ENCODE measurements at regions not wholly inside any gene's neighbourhood (a gene's known extent, or its start where the extent isn't known, plus 50 kb on each side); places are given as distances from the start of the nearest gene placed in this dataset.

DNA sequence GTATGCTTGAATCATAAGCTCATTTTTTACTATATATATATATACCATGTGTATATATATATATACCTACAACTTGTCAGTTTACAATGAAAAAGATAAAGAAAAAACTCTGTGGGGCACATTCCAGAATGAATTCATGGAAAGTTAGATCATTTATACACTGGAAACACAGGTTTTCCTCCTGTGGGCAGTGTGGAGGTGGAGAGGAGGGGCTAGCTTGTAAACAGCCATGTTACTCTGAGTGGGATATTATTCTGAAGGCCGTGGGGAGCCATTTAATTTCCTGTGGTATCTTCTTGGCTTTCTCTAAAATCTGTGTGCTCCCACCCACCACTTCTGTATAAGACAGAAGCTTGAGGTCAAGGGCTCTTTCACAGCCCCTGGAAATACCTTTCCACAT is 273.4 kb upstream of the MTNR1B start (continued):
- TF ChIP-seq TEAD1 (CRISPR knock-in tag; IDR thresholded peaks at IDR 0.05) = no peak
- TF ChIP-seq, protein P1, sequence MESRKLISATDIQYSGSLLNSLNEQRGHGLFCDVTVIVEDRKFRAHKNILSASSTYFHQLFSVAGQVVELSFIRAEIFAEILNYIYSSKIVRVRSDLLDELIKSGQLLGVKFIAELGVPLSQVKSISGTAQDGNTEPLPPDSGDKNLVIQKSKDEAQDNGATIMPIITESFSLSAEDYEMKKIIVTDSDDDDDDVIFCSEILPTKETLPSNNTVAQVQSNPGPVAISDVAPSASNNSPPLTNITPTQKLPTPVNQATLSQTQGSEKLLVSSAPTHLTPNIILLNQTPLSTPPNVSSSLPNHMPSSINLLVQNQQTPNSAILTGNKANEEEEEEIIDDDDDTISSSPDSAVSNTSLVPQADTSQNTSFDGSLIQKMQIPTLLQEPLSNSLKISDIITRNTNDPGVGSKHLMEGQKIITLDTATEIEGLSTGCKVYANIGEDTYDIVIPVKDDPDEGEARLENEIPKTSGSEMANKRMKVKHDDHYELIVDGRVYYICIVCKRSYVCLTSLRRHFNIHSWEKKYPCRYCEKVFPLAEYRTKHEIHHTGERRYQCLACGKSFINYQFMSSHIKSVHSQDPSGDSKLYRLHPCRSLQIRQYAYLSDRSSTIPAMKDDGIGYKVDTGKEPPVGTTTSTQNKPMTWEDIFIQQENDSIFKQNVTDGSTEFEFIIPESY (CRISPR knock-in tag; IDR thresholded peaks at IDR 0.05) = no peak

DNA sequence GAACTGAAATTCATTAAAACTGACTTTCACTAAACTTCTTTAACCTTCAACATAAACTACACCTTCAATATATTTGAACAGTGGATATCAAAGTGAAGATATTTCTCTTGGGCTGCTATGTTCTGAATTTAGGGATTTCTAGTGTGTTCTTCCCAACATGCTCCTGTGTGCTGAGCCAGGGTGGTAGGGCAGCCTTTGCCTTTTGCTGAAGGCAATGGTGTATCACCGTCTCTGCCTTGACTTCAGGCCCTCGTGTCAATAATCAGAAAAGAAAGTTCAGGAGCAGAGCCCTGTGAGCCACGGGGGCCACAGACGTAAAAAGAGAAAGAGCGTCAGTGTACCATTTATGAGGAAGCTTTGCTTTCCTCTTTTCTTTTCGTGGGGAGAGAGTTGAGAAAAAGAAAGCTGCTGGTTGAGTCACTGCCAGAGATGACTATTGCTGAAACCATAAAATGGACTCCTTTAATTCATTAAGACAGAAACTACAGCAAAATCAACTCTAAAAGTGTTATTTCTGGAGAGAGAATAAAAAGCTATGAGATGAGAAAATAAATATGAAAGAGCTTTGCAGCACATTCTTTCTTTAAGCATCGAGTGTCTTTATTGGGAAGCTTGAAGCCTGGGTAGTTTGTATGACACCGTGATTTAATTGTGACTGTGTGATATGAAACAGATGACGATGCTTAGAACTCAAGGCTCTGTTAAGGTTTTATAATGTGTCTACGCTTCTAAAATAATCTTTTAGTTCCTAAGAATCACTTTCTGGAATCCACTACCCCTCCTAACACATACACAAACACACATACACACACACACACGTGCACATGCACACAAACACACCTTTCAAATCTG is 271.8 kb upstream of the MTNR1B start:
- Histone ChIP-seq H3K9me3 (replicated peaks; ENCODE audit: control insufficient read depth, insufficient read depth, low read depth, low read length) (no peaks in the 10 kb centered on the region), H3K27me3 (ENCODE audit: control insufficient read depth in 2 of 2, insufficient read depth in 2 of 2, low read length in 2 of 2) (no peaks in the 10 kb centered on the region), H3K9ac (ENCODE audit: insufficient read depth in 1 of 2, low read depth in 2 of 2, low read length in 2 of 2) (no peak overlapping the region), H2AFZ (ENCODE audit: low read depth, low read length) (no peak overlapping the region), H3K4me2 (ENCODE audit: insufficient read depth, low read length) (no peak overlapping the region), H3K4me3 (no peak overlapping the region), H3K4me1 (replicated peaks in 1 of 2; ENCODE audit: control insufficient read depth in 2 of 2, insufficient read depth in 2 of 2, low read length in 2 of 2) (no peaks in the 10 kb centered on the region), H3K79me2 (ENCODE audit: control insufficient read depth, insufficient read depth, low read length) (no peaks in the 10 kb centered on the region), H3K36me3 (ENCODE audit: control insufficient read depth, insufficient read depth, low read length) (no peaks in the 10 kb centered on the region), H4K20me1 (replicated peaks; ENCODE audit: control insufficient read depth, insufficient read depth, low read length) (no peaks in the 10 kb centered on the region), H3K27ac (ENCODE audit: extremely low read depth, low read depth, low read length) (no peak overlapping the region), H3K9me1 (ENCODE audit: control insufficient read depth, insufficient read depth, low read length) (no peaks in the 10 kb centered on the region)
- POLR2A ChIA-PET = no interaction called here
- intact Hi-C loops (cut with micrococcal nuclease) = no loop called here
- no TSS peak for BruUV-seq (replicated peaks)
- DNase-seq (ENCODE audit: extremely low read depth in 1 of 4, low spot score in 3 of 4) (no peak), FAIRE-seq (no peak), ATAC-seq (no peak)
- CTCF ChIA-PET (ENCODE audit: low intra/inter-chr PET ratio) = no interaction called here
- in situ Hi-C loops (cut with MboI) = no loop called here
- WGBS (ENCODE audit: insufficient coverage, low coverage, missing lambda C conversion rate) = 0% methylated on average over 11 of the region's 11 CpGs
- TF ChIP-seq, protein P2, sequence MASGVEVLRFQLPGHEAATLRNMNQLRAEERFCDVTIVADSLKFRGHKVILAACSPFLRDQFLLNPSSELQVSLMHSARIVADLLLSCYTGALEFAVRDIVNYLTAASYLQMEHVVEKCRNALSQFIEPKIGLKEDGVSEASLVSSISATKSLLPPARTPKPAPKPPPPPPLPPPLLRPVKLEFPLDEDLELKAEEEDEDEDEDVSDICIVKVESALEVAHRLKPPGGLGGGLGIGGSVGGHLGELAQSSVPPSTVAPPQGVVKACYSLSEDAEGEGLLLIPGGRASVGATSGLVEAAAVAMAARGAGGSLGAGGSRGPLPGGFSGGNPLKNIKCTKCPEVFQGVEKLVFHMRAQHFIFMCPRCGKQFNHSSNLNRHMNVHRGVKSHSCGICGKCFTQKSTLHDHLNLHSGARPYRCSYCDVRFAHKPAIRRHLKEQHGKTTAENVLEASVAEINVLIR (CRISPR knock-in tag; IDR thresholded peaks at IDR 0.05) = no peak
- TF ChIP-seq NCOA4 (IDR thresholded peaks at IDR 0.05; ENCODE audit: partially characterized antibody) (no peak), RBBP5 (IDR thresholded peaks at IDR 0.05; ENCODE audit: borderline replicate concordance, insufficient read depth, low read length, poor library complexity, severe bottlenecking) (no peak), ZNF79 (CRISPR knock-in tag; IDR thresholded peaks at IDR 0.05; ENCODE audit: low read depth) (no peak), PHF8 (IDR thresholded peaks at IDR 0.05; ENCODE audit: borderline replicate concordance, low read length) (no peak), ILF3 (IDR thresholded peaks at IDR 0.05; ENCODE audit: borderline replicate concordance) (no peak), ARHGAP35 (IDR thresholded peaks at IDR 0.05; ENCODE audit: partially characterized antibody) (no peak), ZNF274 (IDR thresholded peaks at IDR 0.05; ENCODE audit: borderline replicate concordance, low read depth, low read length) (no peak), SAFB2 (IDR thresholded peaks at IDR 0.05; ENCODE audit: borderline replicate concordance, low read depth, low read length, severe bottlenecking) (no peak), FOS (IDR thresholded peaks at IDR 0.05; ENCODE audit: extremely low read depth, insufficient read length) (no peak), RBM39 (optimal IDR thresholded peaks at IDR 0.05; ENCODE audit: low read depth, low read length) (no peak)
- TF ChIP-seq, protein P3, sequence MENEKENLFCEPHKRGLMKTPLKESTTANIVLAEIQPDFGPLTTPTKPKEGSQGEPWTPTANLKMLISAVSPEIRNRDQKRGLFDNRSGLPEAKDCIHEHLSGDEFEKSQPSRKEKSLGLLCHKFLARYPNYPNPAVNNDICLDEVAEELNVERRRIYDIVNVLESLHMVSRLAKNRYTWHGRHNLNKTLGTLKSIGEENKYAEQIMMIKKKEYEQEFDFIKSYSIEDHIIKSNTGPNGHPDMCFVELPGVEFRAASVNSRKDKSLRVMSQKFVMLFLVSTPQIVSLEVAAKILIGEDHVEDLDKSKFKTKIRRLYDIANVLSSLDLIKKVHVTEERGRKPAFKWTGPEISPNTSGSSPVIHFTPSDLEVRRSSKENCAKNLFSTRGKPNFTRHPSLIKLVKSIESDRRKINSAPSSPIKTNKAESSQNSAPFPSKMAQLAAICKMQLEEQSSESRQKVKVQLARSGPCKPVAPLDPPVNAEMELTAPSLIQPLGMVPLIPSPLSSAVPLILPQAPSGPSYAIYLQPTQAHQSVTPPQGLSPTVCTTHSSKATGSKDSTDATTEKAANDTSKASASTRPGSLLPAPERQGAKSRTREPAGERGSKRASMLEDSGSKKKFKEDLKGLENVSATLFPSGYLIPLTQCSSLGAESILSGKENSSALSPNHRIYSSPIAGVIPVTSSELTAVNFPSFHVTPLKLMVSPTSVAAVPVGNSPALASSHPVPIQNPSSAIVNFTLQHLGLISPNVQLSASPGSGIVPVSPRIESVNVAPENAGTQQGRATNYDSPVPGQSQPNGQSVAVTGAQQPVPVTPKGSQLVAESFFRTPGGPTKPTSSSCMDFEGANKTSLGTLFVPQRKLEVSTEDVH (IDR thresholded peaks at IDR 0.05; ENCODE audit: low read depth, partially characterized antibody) = no peak

Data from K562 (cell line).